ENCODE measurements at regions not wholly inside any gene's neighbourhood (a gene's known extent, or its start where the extent isn't known, plus 50 kb on each side); places are given as distances from the start of the nearest gene placed in this dataset.
A peak's percentile ranks its signal among the peaks of the same experiment; 100 is the strongest.

DNA sequence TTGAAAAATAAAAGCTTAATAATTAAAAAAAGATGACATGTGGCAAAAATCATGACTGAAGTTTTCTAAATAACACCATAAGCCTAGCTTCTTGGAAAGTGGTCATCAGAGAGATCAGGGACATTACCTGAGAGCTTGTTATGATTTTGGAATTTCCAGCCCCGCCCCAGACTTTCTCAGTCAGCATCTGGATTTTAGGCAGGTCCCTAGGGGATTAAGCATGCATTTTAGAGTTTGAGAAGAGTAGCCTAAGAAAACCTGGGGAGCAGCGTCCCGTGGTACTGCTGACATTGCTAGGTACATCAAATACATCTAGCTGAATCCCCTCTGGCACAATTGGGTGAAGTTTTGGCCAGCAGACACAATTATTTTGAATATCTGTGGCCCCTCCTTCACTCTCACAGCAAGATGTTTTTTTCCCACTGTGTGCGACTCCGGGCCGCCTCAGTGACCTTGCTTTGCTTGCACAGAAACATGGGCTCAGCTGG, 58.7 kb upstream of the MEF2A start:
- DNase-seq (ENCODE audit: low read depth) = no peak
- TF ChIP-seq CTCF (IDR thresholded peaks at IDR 0.05; ENCODE audit: low read length, missing control alignments) = no peak
- H3K4me3 ChIP-seq (replicated peaks; ENCODE audit: low read depth, low read length) = no peak overlapping the region

- DNase-seq (ENCODE audit: low read depth) = peak; percentile 88
Observed at GRCh38 chr15:99507504-99508310, 58.1 kb upstream of the MEF2A start.

DNA sequence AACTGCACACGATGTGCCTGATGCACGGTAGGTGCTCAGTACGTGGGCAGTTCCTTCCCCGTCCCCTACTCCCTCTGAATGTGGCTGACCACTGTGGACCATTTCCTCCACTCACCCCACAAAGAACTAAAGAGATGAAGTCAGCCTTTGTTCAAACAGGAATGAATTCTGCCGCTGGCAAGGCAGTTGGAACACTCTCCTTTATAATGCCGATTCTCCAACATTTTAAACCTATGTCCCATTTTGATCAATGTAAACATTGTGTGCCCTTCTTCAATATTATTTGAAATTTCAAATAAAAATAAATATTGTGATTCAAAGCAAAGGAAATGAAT, 57.5 kb upstream of the MEF2A start:
- DNase-seq (ENCODE audit: low read depth) = no peak
- no peak overlapping the region for H3K4me3 ChIP-seq (replicated peaks; ENCODE audit: low read depth, low read length)
- no peak for TF ChIP-seq CTCF (IDR thresholded peaks at IDR 0.05; ENCODE audit: low read length, missing control alignments)

More at GRCh38 chr15:99507504-99508310, 58.1 kb upstream of the MEF2A start:
- TF ChIP-seq CTCF (IDR thresholded peaks at IDR 0.05; ENCODE audit: low read length, missing control alignments) = no peak
- H3K4me3 ChIP-seq (replicated peaks; ENCODE audit: low read depth, low read length) = peak overlapping the region; percentile 4

DNA sequence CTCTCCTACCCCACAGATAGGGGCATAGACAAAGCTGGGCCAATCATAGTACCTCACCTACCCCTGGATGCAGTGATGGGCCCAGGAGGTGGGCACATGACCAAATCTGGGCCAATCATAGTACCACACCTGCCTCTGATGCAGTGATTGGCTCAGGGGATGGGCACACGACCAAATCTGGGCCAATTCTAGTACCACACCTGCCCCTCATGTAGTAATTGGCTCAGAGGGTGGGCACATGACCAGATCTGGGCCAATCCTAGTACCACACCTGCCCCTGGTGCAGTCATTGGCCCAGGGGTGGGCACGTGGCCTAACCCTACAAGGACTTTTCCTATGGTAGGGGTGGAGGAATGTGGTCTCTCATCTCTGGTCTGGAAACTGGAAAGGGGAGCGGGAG, 56.9 kb upstream of the MEF2A start:
- H3K4me3 ChIP-seq (replicated peaks; ENCODE audit: low read depth, low read length) = no peak overlapping the region
- DNase-seq (ENCODE audit: low read depth) = no peak
- no peak for TF ChIP-seq CTCF (IDR thresholded peaks at IDR 0.05; ENCODE audit: low read length, missing control alignments)

DNA sequence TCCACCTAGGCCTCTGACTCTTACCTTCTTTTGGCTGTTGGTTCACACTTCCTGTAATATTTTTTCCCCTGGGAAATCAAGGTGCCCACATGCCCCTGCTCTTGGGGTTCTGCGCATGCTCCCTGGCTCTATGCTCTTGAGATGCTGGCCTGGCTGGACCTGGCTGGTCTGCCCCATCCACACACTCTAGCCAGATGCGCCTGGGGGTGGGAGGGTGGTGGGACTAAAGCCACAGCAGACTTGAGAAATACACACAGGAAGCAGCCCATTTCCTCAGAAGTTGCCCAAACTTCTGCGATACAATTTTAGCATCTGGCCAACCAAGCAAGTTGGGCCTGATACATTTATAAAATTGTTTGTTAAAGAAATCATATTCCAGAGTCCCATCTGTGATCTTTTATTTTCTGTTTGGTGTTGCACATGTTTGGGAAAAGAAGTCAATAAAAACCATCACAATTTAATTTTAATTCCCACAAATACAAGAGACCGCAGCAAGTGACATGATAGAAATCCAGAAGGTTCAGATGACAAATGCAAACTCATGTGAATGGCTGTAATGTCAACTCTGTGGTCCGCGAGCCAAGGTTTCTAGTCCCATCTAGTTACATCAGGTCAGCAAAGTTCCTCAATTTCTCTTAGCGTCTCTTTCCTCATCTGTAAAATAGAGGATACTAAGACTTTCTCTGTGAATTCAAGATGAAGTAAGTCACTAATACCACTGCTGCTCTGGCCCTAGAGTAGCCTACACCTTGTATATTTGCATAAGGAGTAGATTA, 55.9 kb upstream of the MEF2A start:
- TF ChIP-seq CTCF (IDR thresholded peaks at IDR 0.05; ENCODE audit: low read length, missing control alignments) = no peak
- peak; percentile 31 for DNase-seq (ENCODE audit: low read depth)
- H3K4me3 ChIP-seq (replicated peaks; ENCODE audit: low read depth, low read length) = no peak overlapping the region

- no peak for TF ChIP-seq CTCF (IDR thresholded peaks at IDR 0.05; ENCODE audit: low read length, missing control alignments)
- DNase-seq (ENCODE audit: low read depth) = peak; percentile 87
- no peak overlapping the region for H3K4me3 ChIP-seq (replicated peaks; ENCODE audit: low read depth, low read length)
Observed at GRCh38 chr15:99511531-99511865, 54.3 kb upstream of the MEF2A start.

All from fibroblast of pulmonary artery (primary cell).